ENCODE measurements at regions not wholly inside any gene's neighbourhood (a gene's known extent, or its start where the extent isn't known, plus 50 kb on each side); places are given as distances from the start of the nearest gene placed in this dataset.

GRCh38 chr10:14456870-14457266 lies 126.1 kb upstream of the FRMD4A start:
- TF ChIP-seq CTCF (conservative IDR thresholded peaks at IDR 0.05; ENCODE audit: low read length) (no peak), EZH2phosphoT487 (IDR thresholded peaks at IDR 0.05; ENCODE audit: borderline replicate concordance, low read depth, low read length) (no peak)

All from OCI-LY7 (cell line).